HCT116 (cell line): ENCODE measurements at regions not wholly inside any gene's neighbourhood (a gene's known extent, or its start where the extent isn't known, plus 50 kb on each side); places are given as distances from the start of the nearest gene placed in this dataset.

Experiments used
- ATAC-seq: fragments of 200-7000 bp; cut with Tn5 transposase; 2 replicates; pipeline ENCODE4 v1.9.1; 2020; ENCODE audit warnings: mild to moderate bottlenecking, moderate library complexity
- BruUV-seq: library from RNA; stranded (reverse); fragments of 400-500 nt; replicated peaks from 2 replicates; lab custom pipeline; 2021; lab: Mats Ljungman, UMichigan
- CTCF ChIA-PET: fragments of 300-600 bp; sonication (Branson Sonifier 250); formaldehyde crosslinking; loops from one replicate; lab custom pipeline; 2021; ENCODE audit warnings: antibody characterized with exemption; lab: Charles Lee
- POLR2A ChIA-PET: fragments of 300-600, 350-600 bp; sonication (Branson Sonifier 250); formaldehyde crosslinking; loops from one replicate; lab custom pipeline; 2021; ENCODE audit warnings: antibody characterized with exemption; lab: Charles Lee
- RAD21 ChIA-PET, 2 experiments: fragments of 300-600 bp; sonication (Branson Sonifier 250); formaldehyde crosslinking; loops; one replicate each; lab custom pipeline; 2023; ENCODE audit warnings: low total read pairs in 2 of 2; ENCODE audit not compliant: uncharacterized antibody in 2 of 2, unreplicated experiment in 2 of 2, low non-redundant PET in 1 of 2; lab: Charles Lee
- DNase-seq: peaks from one replicate; pipeline ENCODE4 v3.0.0-alpha.2; 2010; ENCODE audit warnings: low read depth, low spot score
- H2AFZ ChIP-seq: fragments of 200-600 bp; shearing (Covaris generic), sonication (generic); 2 replicates; pipeline ENCODE4 v1.6.1; 2017; ENCODE audit warnings: low read depth, mixed run types, mixed read lengths, antibody characterized with exemption, low read length; ENCODE audit not compliant: poor library complexity, severe bottlenecking
- H3K27ac ChIP-seq: 2 replicates; pipeline ENCODE4 v1.5.1; 2012; ENCODE audit warnings: low read depth, low read length
- H3K27me3 ChIP-seq: fragments of 200-600 bp; sonication (generic); 2 replicates; pipeline ENCODE4 v1.6.1; 2016; ENCODE audit warnings: mixed run types, low read length, mixed read lengths; ENCODE audit not compliant: insufficient read depth
- H3K36me3 ChIP-seq, 2 experiments: fragments of 200-500 bp in 1 of 2; fragments of 200-600 bp in 1 of 2; sonication (Bioruptor generic) in 1 of 2; sonication (generic) in 1 of 2; 2 replicates each; pipeline versions ENCODE4 v1.5.1 to v1.6.1; 2014 to 2016; ENCODE audit warnings: low read length in 2 of 2, inconsistent platforms in 1 of 2, mixed read lengths in 1 of 2, mixed run types in 1 of 2; ENCODE audit not compliant: insufficient read depth in 2 of 2, control insufficient read depth in 1 of 2
- H3K4me1 ChIP-seq, 2 experiments: fragments of 200-600 bp in 1 of 2; sonication (generic) in 1 of 2; 2 replicates each; pipeline versions ENCODE4 v1.5.1 to v1.6.1; 2012 to 2017; ENCODE audit warnings: low read length in 2 of 2, inconsistent platforms in 1 of 2, mild to moderate bottlenecking in 1 of 2, mixed read lengths in 1 of 2, mixed run types in 1 of 2, moderate library complexity in 1 of 2; ENCODE audit not compliant: insufficient read depth in 2 of 2, control insufficient read depth in 1 of 2
- H3K4me2 ChIP-seq: fragments of 200-600 bp; sonication (generic); 2 replicates; pipeline ENCODE4 v1.6.1; 2017; ENCODE audit warnings: mixed run types, low read length, mixed read lengths
- H3K4me3 ChIP-seq, 2 experiments: fragments of 200-600 bp in 1 of 2; sonication (generic) in 1 of 2; replicated peaks in 1 of 2; 2 replicates each; pipeline ENCODE4 v1.5.1; 2011 to 2016; ENCODE audit warnings: low read length in 2 of 2, control low read depth in 1 of 2, low read depth in 1 of 2, mild to moderate bottlenecking in 1 of 2, mixed read lengths in 1 of 2, mixed run types in 1 of 2
- H3K79me2 ChIP-seq: fragments of 200-600 bp; sonication (generic); 2 replicates; pipeline ENCODE4 v1.6.1; 2017; ENCODE audit warnings: mild to moderate bottlenecking, mixed run types, low read length, moderate library complexity, mixed read lengths; ENCODE audit not compliant: insufficient read depth
- H3K9ac ChIP-seq: fragments of 200-600 bp; sonication (generic); 2 replicates; pipeline ENCODE4 v1.6.1; 2016; ENCODE audit warnings: low read length, mixed read lengths
- H3K9me2 ChIP-seq: fragments of 200-600 bp; sonication (generic), shearing (Covaris generic); 2 replicates; pipeline ENCODE4 v1.6.1; 2017; ENCODE audit warnings: mixed run types, mild to moderate bottlenecking, moderate library complexity; ENCODE audit not compliant: insufficient read depth
- H3K9me3 ChIP-seq, 2 experiments: fragments of 200-500 bp in 1 of 2; fragments of 200-600 bp in 1 of 2; sonication (Bioruptor generic) in 1 of 2; sonication (generic) in 1 of 2; 2 replicates each; pipeline ENCODE4 v1.6.1; 2014 to 2017; ENCODE audit warnings: low read length in 2 of 2, mixed read lengths in 2 of 2, inconsistent platforms in 1 of 2, low read depth in 1 of 2, mild to moderate bottlenecking in 1 of 2, mixed run types in 1 of 2, moderate library complexity in 1 of 2; ENCODE audit not compliant: control insufficient read depth in 1 of 2, insufficient read depth in 1 of 2
- H4K20me1 ChIP-seq: fragments of 200-600 bp; sonication (generic), shearing (Covaris generic); 2 replicates; pipeline ENCODE4 v1.6.1; 2017; ENCODE audit warnings: mixed run types, mild to moderate bottlenecking, moderate library complexity; ENCODE audit not compliant: insufficient read depth
- ATF3 ChIP-seq: IDR thresholded peaks from 2 replicates; pipeline ENCODE4 v1.6.1; 2012
- CEBPB ChIP-seq: IDR thresholded peaks from 2 replicates; pipeline ENCODE4 v1.6.1; 2012; ENCODE audit warnings: low read depth
- CTCF ChIP-seq, 3 experiments: fragments of 200-600 bp in 1 of 3; sonication (generic) in 1 of 3; IDR thresholded peaks in 2 of 3; conservative IDR thresholded peaks in 1 of 3; 2 replicates each; pipeline ENCODE4 v1.5.1; 2012 to 2017; ENCODE audit warnings: low read depth in 2 of 3, low read length in 2 of 3, antibody characterized with exemption in 1 of 3, borderline replicate concordance in 1 of 3, control low read depth in 1 of 3, mild to moderate bottlenecking in 1 of 3, mixed read lengths in 1 of 3, mixed run types in 1 of 3, moderate library complexity in 1 of 3; ENCODE audit not compliant: insufficient read depth in 1 of 3
- EGR1 ChIP-seq: IDR thresholded peaks from 2 replicates; pipeline ENCODE4 v1.6.1; 2012; ENCODE audit warnings: low read depth
- ELF1 ChIP-seq: IDR thresholded peaks from 2 replicates; pipeline ENCODE4 v1.6.1; 2012; ENCODE audit warnings: low read depth, borderline replicate concordance
- EZH2 ChIP-seq: fragments of 200-600 bp; sonication (generic); IDR thresholded peaks from 2 replicates; pipeline ENCODE4 v1.6.1; 2017; ENCODE audit warnings: antibody characterized with exemption, mixed run types
- FOSL1 ChIP-seq: IDR thresholded peaks from 2 replicates; pipeline ENCODE4 v1.6.1; 2012; ENCODE audit warnings: low read depth
- JUND ChIP-seq: IDR thresholded peaks from 2 replicates; pipeline ENCODE4 v1.6.1; 2012
- MAX ChIP-seq: IDR thresholded peaks from 2 replicates; pipeline ENCODE4 v1.6.1; 2012
- POLR2A ChIP-seq: IDR thresholded peaks from 2 replicates; pipeline ENCODE4 v1.7.0; 2011; ENCODE audit warnings: borderline replicate concordance; ENCODE audit not compliant: insufficient read depth, insufficient read length; ENCODE audit errors: extremely low read depth
- POLR2AphosphoS5 ChIP-seq: IDR thresholded peaks from 2 replicates; pipeline ENCODE4 v1.6.1; 2011; ENCODE audit warnings: mild to moderate bottlenecking, low read depth, low read length, moderate library complexity
- RAD21 ChIP-seq: IDR thresholded peaks from 2 replicates; pipeline ENCODE4 v1.6.1; 2012; ENCODE audit warnings: low read depth, mild to moderate bottlenecking
- SIN3A ChIP-seq: IDR thresholded peaks from 2 replicates; pipeline ENCODE4 v1.6.1; 2012; ENCODE audit warnings: low read depth
- SP1 ChIP-seq: IDR thresholded peaks from 2 replicates; pipeline ENCODE4 v1.6.1; 2012; ENCODE audit warnings: low read depth
- SRF ChIP-seq: IDR thresholded peaks from 2 replicates; pipeline ENCODE4 v1.6.1; 2012; ENCODE audit warnings: low read depth
- TCF7L2 ChIP-seq: IDR thresholded peaks from 2 replicates; pipeline ENCODE4 v1.7.0; 2011; ENCODE audit warnings: borderline replicate concordance, inconsistent platforms; ENCODE audit not compliant: insufficient read depth, insufficient read length; ENCODE audit errors: extremely low read depth
- YY1 ChIP-seq: IDR thresholded peaks from 2 replicates; pipeline ENCODE4 v1.6.1; 2011; ENCODE audit warnings: low read length, low read depth, moderate library complexity, mild to moderate bottlenecking; ENCODE audit not compliant: insufficient replicate concordance; ENCODE audit errors: extremely low read depth
- ZBTB33 ChIP-seq: IDR thresholded peaks from 2 replicates; pipeline ENCODE4 v1.6.1; 2011; ENCODE audit warnings: mild to moderate bottlenecking, low read length, moderate library complexity; ENCODE audit not compliant: insufficient replicate concordance; ENCODE audit errors: extremely low read depth
- ZFX ChIP-seq: fragments of 450-650 bp; IDR thresholded peaks from 2 replicates; pipeline ENCODE4 v1.6.1; 2017
- ZNF274 ChIP-seq: fragments of 200-500 bp; sonication (Bioruptor generic); IDR thresholded peaks from 2 replicates; pipeline ENCODE4 v1.6.1; 2014; ENCODE audit warnings: mild to moderate bottlenecking, low read depth, low read length, inconsistent platforms
- intact Hi-C: fragments of 100-400 bp; cut with micrococcal nuclease; formaldehyde crosslinking; loops from 2 replicates; pipeline ENCODE4 v1.10.0; 2022

GRCh38 chr1:55278378-55278777 is 63.2 kb upstream of the USP24 start (continued):
- TF ChIP-seq ZBTB33 (no peak), POLR2A (no peak), ZFX (no peak)

- Histone ChIP-seq H3K79me2 (no peaks in the 10 kb centered on the region), H4K20me1 (no peaks in the 10 kb centered on the region), H3K4me2 (peak overlapping the region; percentile 50), H3K9me2 (no peaks in the 10 kb centered on the region), H3K4me3 (no peak overlapping the region), H3K27me3 (no peaks in the 10 kb centered on the region), H3K4me1 (peaks cover 4 to 12% of the 10 kb centered on the region in 2 experiments; a peak in 3 of 4 replicates), H3K9ac (no peak overlapping the region), H3K27ac (no peak overlapping the region), H3K9me3 (no peaks in the 10 kb centered on the region), H3K36me3 (no peaks in the 10 kb centered on the region), H2AFZ (peak overlapping the region; percentile 50)
- ATAC-seq (peak; percentile 97), DNase-seq (peak; percentile 79)
- CTCF ChIA-PET, result interaction anchor here (0.6 to 2.6 kb wide), 12 partner anchors 8 to 1307 kb away, joined by 3 to 42 read pairs (median 3); no protein-coding TSS in a partner anchor
- POLR2A ChIA-PET, result no interaction called here
- intact Hi-C loops, result loop anchor here (1.0 to 2.0 kb wide), 2 partner anchors 137 to 207 kb away; no protein-coding TSS in a partner anchor
- RAD21 ChIA-PET, result interaction anchor here in 1 of 2 experiments (0.6 kb wide), 1 partner anchor 117 kb away, joined by 3 read pairs; no protein-coding TSS in a partner anchor
- BruUV-seq, result no TSS peak
- TF ChIP-seq JUND (no peak), EZH2 (no peak), TCF7L2 (no peak), FOSL1 (no peak), POLR2A (no peak), ZFX (0 out of 2 replicates have a peak, but pooled peaks have one; percentile 12), RAD21 (peak; percentile 81), ATF3 (no peak), ELF1 (no peak), POLR2AphosphoS5 (no peak), SIN3A (no peak), SP1 (no peak), CTCF (IDR thresholded peaks at IDR 0.05 in 2 of 3, conservative IDR thresholded peaks at IDR 0.05 in 1 of 3; ENCODE audit: borderline replicate concordance in 1 of 3, insufficient read depth in 1 of 3, low read depth in 2 of 3, low read length in 2 of 3) (peak; percentile 75 to 82 (median 81)), YY1 (no peak), SRF (no peak), ZNF274 (no peak), EGR1 (0 out of 2 replicates have a peak, but pooled peaks have one; percentile 16), MAX (peak; percentile 45), CEBPB (no peak)
Observed at GRCh38 chr1:55277377-55278130, 62.4 kb upstream of the USP24 start.
